Glomerular endothelial cell (primary cell): ENCODE measurements at regions not wholly inside any gene's neighbourhood (a gene's known extent, or its start where the extent isn't known, plus 50 kb on each side); places are given as distances from the start of the nearest gene placed in this dataset.
"Not testable (repeated sequence)": the region's sequence is repeated elsewhere in the genome, so short reads cannot be mapped to it uniquely, and the experiment has no call there.

Experiments
- DNase-seq: peaks from one replicate; pipeline ENCODE4 v3.0.0-alpha.2; 2011; ENCODE audit warnings: low read depth, low spot score; ENCODE audit errors: extremely low read depth

DNA sequence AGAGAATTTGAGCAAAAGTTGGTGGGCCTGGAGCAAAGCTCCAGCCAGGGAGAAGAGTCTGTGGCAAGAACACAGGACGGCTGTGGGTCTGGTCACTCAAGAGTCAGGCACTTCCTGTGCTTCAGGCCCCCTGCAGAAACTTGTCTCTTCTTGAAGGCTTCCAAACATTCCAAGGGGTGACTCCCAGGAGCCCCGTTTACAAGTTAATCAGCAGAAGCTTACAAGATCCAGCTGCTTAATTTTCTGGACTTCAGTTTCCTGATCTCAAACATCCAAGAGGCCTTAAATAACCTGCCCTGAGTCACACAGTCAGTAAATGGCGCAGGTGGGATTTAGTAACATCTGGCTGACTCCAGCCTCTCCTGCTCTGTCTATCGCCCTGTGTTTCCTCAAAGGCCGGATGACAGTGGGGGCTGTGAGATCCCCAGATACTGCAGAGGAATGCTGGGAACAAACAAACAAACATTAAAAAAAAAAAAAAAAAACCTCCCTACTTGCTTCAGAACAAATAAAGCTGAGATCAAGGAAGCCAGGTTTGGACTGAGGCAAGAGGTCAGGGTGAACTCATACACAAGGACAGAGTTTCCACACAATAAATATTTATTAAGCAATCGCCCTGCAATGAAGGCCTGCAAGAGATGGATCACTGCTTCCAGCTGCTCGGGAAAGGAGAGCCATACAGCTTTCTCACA is 175.4 kb upstream of the RFC3 start:
- no peak for DNase-seq

DNA sequence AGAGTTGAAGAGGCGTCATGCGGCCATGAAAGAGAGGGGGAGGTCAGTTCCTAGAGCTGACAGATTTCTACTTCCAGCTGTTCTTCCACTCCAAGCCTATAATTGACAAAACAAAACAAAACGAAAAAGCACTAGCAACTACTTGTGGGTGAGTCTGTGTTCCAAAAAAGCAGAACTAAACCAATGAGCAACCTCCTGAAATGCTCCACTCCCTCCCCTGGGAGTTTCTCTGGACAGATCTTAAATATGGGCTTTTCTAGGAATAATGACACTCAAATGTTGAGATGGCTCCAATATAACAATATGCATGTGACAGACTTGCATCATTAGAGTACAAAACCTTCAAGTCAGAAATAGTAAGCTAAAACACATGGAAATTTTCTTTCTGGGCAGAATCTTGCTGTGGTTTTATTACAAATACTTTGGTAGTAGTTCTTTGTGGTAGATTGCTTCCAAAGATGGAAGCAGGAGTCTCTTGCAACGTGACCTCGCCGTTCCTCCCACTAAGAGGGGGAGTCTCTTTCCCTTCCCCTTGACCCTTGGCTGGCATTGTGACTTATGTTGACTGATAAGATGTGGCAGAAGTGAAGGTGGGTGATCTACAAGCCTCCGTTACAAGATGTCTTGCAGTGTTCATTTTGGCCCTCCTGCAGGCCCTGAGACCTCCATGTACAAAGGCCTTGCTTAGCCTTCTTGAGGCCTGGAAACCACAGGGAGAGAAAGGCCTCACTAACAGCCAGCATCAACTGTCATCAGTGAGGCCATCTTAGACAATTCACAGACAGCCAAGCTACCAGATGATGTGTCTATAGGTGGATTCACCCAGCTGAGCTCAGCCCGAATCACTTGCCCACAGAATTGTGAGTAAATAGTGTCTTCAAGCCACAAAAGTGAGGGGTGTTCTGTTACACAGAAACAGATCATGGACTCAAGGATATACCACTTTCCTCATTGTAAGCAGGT is 173.1 kb upstream of the RFC3 start:
- DNase-seq: no peak

DNA sequence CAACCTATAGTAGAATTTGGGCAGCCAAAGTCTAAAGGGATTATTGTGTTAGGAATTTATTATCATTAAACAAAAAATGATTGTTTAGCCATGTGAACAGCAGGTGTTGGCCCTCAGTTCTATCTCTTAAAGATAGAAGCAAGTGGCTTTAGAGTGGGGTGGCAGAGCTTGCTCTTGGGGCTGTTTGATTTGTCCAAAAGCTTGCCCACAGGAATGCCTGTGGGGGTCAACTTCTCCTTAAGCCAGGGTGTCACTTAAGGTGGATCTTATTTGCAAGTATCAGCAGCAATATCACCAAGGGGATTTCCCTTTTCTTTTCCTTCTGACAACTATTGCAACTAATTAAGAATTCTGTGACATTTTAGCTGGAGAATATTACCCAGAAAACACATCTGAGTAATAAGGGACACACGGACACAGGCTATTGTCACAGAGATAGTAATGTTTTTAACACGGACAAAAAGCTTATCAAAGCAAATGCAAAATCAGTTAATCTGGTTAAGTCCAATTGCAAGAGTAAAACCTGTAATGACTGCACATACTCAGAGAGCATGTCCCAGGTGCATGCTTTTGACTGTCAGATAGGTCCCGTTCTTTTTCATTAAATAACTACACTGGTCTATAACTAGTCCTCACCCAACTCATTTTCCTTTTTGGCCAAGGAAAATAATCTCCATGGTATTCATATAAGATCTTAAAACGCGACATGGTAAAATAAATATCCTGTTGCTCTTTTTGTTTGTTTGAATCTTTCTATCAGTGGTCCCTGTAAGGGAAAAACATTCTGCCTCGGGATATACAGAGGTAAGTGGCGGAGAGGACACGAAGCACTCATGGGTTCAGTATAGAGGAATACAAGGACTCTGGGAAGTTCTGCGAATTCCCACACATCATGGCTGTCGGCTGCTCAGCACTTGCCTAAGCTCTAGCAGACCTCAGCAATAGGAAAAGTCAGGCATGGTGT is 172.1 kb upstream of the RFC3 start:
- DNase-seq: no peak

DNA sequence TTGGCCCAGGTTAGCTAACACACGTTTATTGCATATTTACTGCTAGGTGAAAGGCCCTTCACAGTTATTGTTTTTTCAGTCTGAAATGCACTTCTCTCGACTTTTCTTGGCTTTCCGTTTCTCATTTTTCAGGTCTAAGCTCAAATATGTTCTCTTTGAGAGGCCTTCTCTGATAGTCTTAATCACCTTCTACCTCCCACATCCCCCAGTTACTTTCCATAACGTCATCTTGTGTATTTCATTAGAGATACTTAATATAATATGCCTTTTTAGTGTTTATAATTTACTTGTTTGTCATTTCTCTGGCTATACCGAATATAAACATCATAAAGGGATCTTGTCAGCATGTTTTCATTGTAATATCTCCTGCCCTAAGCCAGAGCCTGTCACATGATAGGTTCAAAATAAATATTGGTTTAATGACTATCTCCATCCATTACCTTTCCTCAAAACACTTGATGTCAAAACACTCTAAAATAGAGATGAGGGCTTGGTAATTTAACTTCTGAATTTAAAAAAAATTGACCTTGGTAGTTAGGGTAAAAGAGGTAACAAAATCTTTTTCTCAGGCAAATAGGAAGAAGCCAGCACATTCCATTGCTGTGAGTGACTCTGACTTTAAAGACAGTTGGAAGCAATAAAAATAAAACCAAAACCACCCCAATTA is 168.6 kb upstream of the RFC3 start:
- no peak for DNase-seq

DNA sequence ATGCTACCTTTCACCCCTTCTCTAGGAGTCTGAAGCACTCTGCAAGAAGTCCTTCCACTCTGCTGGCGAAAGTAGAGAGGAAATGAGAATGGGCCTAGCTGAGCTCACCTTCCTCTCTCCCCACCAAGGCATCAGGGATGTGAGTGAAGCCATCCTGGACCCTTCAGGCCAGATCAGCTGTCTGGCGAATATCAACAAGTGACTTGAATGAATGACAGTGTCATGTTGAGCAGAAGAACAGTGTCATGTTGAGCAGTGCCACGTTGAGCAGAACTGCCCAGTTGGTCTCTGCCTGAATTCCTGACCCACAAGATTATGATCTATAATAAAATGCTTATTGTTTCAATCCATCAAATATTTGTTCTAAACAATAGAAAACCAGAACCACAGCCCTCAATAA is 166.2 kb upstream of the RFC3 start:
- DNase-seq: no peak

GRCh38 chr13:33657274-33657673 is 160.7 kb upstream of the RFC3 start:
- no peak for DNase-seq

GRCh38 chr13:33659466-33659865 is 158.5 kb upstream of the RFC3 start:
- no peak for DNase-seq

DNA sequence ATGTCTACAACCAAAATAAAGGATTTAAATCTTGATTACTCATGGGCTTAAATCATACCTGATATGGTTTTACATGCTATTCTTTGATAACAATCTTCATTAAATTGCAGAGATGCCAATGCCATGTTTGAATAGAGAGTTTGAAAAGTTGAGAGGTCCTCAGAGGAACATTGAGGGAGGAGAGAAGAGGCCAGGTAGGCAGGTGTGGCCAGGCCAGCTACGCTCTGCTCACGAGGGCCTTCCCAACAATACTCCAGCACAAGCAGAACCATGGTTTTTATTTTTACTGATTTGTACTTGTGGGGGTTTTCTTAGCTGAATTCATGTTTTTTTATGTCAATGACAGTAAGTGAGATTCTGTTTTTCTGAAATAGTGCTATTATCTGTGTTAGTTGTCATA is 158.1 kb upstream of the RFC3 start:
- no peak for DNase-seq

DNA sequence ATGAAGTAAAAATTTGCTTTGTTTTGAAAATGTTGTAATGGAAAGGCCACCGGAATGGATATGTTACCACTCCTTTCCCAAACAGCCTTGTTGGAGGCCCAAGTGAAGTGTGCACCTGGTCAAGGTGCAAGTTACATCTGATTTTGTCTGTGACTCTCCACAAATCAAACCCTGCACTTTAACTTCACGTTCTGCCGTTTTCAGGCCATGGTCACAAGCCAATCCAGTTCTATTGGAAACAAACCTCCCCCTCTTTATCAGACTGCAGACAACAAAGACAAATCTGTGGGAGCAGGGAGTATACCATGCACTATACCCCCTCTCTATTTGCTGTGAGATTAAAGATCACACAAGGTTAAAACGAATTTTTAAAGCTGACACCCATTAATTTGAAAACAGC is 155.6 kb upstream of the RFC3 start:
- no peak for DNase-seq

GRCh38 chr13:33665626-33666175 is 152.2 kb upstream of the RFC3 start:
- DNase-seq: no peak

GRCh38 chr13:33671560-33671959 is 146.4 kb upstream of the RFC3 start:
- DNase-seq: no peak

- not testable (repeated sequence) for DNase-seq
These were observed 145.9 kb upstream of the RFC3 start for GRCh38 chr13:33672022-33672421.

DNA sequence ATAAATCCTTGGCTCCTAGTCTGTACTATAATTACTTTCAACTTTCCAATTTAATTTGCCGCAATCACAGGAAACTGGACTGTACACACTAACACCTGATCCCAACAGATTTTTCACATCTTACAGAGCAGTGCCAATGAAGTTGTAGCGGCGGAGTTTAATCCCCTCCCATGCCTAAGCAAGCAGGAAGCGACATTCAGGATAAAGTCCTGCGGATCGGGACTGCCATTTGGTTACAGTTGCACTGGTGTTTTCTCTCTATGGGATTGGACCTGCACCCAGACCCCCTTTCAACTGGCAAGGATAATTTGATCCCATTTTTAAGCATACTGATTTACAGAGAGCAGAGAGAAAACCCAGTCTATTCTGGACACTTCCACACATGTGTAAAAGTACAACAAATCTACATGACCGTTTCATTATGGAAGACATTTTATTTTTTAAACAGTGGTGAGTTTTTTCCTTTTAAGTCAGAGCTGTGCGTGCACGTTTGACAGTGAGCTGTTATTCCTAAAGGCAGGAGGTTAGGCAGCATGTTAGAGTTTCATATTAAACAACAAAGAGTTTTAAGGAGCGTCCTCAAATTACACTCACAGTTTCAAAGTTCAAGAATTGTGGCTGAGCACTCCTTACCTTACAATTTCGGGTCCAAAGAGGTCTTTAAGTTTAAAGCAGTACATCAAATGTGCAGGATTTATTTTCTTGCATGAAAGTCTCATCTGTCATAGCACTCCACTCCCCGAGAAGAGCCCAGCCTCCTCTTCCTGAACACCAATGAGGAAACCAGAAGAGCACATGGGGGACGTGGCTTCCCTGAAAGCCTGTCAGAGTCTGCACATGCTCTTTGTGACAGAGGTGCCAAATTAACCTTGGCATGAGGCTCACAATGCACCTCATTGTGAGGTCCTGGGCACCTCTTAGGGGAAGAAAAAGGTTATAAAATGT is 141.6 kb upstream of the RFC3 start:
- no peak for DNase-seq

DNA sequence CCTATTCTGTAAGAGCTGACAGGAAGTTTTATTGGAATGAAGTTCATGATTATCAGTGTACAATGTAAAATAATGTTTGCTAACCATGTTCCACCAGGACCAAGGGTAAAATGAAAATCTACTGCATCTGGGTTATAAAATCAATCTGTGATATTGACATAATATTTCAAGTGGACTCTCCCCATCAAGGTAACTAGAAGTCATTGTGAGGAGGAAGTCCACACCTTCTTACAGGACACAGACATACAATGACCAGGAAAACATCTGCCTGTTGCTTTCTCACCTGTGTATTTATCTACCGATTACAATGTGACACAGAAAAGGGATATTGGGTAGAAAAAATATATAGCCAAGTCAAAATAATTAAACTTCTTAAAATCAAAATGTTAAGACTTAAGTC is 140.7 kb upstream of the RFC3 start:
- DNase-seq: no peak

DNA sequence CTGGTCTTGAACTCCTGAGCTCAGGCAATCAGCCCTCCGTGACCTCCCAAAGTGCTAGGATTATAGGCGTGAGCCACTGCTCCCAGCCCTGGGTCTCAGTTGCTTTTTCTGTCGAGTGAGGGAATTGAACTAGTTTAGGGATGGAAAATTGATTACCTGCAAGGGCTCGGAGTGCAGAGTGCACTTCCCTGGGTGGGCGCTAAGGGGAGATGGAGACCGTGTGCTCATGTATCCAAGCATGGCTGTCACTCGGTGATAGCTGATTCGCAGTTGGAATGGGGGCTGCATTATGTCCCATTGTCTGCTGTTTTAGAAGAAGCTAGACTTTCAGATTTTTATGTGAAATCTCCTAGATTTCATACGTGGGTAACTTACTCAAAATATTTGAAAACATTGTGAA is 139.9 kb upstream of the RFC3 start:
- no peak for DNase-seq

- peak; percentile 80 for DNase-seq
These were observed 138.9 kb upstream of the RFC3 start for GRCh38 chr13:33678906-33679657.

GRCh38 chr13:33679658-33680012 is 138.3 kb upstream of the RFC3 start:
- DNase-seq: no peak

- DNase-seq: no peak
These were observed 135.9 kb upstream of the RFC3 start for GRCh38 chr13:33682020-33682564.
